Transverse colon (tissue), 4 donors: ENCODE measurements at regions not wholly inside any gene's neighbourhood (a gene's known extent, or its start where the extent isn't known, plus 50 kb on each side); places are given as distances from the start of the nearest gene placed in this dataset.

ENCODE experiments used
- DNase-seq: peaks from one replicate; pipeline ENCODE4 v3.0.0-alpha.2; 2019
- H3K27ac ChIP-seq, 4 donors: fragments of 200-600 bp; sonication (generic); 2 replicates each; pipeline ENCODE4 v1.5.1; 2016 to 2018; ENCODE audit warnings: inconsistent platforms in 4 of 4
- H3K27me3 ChIP-seq: fragments of 200-600 bp; sonication (generic); 2 replicates; pipeline ENCODE4 v1.5.1; 2017; ENCODE audit warnings: inconsistent platforms
- H3K36me3 ChIP-seq, 4 donors: fragments of 200-600 bp; sonication (generic); 2 replicates each; pipeline ENCODE4 v1.5.1; 2017 to 2019; ENCODE audit warnings: inconsistent platforms in 4 of 4
- H3K4me1 ChIP-seq, 4 donors: fragments of 200-600 bp; sonication (generic); 2 replicates each; pipeline ENCODE4 v1.5.1; 2017 to 2020; ENCODE audit warnings: inconsistent platforms in 4 of 4
- H3K4me3 ChIP-seq, 4 donors: fragments of 200-600 bp; sonication (generic); 1 replicate in 1 of 4; 2 replicates in 3 of 4; pipeline versions ENCODE4 v1.5.1 to v1.6.1; 2017 to 2019; ENCODE audit warnings: inconsistent platforms in 4 of 4
- H3K9me3 ChIP-seq, 2 donors: fragments of 200-600 bp; sonication (generic); 2 replicates each; pipeline ENCODE4 v1.5.1; 2017 to 2019; ENCODE audit warnings: inconsistent platforms in 2 of 2
- CTCF ChIP-seq, 5 experiments: fragments of 200-600 bp in 3 of 5; fragments of 450-650 bp in 2 of 5; sonication (generic) in 3 of 5; IDR thresholded peaks; 1 replicate in 2 of 5; 2 replicates in 3 of 5; pipeline ENCODE4 v1.5.1; 2016 to 2017; ENCODE audit warnings: antibody characterized with exemption in 5 of 5, inconsistent platforms in 3 of 5, mild to moderate bottlenecking in 2 of 5, moderate library complexity in 1 of 5
- EP300 ChIP-seq: sonication (generic); formaldehyde crosslinking; IDR thresholded peaks from one replicate; pipeline ENCODE4 v1.6.1; 2017; ENCODE audit warnings: antibody characterized with exemption, low read depth
- POLR2A ChIP-seq: fragments of 450-650 bp; IDR thresholded peaks from one replicate; pipeline ENCODE4 v1.6.1; 2016; ENCODE audit warnings: antibody characterized with exemption, mild to moderate bottlenecking, moderate library complexity
- POLR2AphosphoS5 ChIP-seq, 3 donors: sonication (generic); formaldehyde crosslinking; IDR thresholded peaks; one replicate each; pipeline ENCODE4 v1.6.1; 2016; ENCODE audit warnings: antibody characterized with exemption in 3 of 3
- WGBS, 2 donors: methylation state at CpG; one replicate each; pipeline ENCODE4 v1.1.5; 2018; ENCODE audit warnings: low coverage in 1 of 2; 5-methylcytosine and 5-hydroxymethylcytosine counted together
- in situ Hi-C, 4 donors: fragments of 200-750 bp; cut with MboI; loops; one replicate each; pipeline versions ENCODE4 v1.15.0 to v1.15.1; 2017; ENCODE audit warnings: low sequenced_read_pairs in 3 of 4, low pct_ligation_motif_present in 1 of 4, low pct_unique_long_range_greater_than_20kb in 1 of 4
- intact Hi-C: fragments of 100-400 bp; cut with DNase I; formaldehyde crosslinking; loops from one replicate; pipeline ENCODE4 v1.15.1; 2023; ENCODE audit warnings: low total_unique reads

GRCh38 chr17:69819316-69820087, 255.5 kb upstream of the KCNJ16 start:
- TF ChIP-seq EP300: no peak
- no peak for TF ChIP-seq POLR2A
- no peak for TF ChIP-seq CTCF (IDR thresholded peaks at IDR 0.05)
- no peak for TF ChIP-seq POLR2AphosphoS5 (IDR thresholded peaks at IDR 0.05)
- intact Hi-C loops: loop anchor here (10.0 kb wide), 1 partner anchor 255 kb away; no protein-coding TSS in a partner anchor
- no peaks in the 10 kb centered on the region for H3K9me3 ChIP-seq
- 69 to 74% methylated on average over 4 to 5 of the region's 5 CpGs for WGBS, 2 donors
- no peak overlapping the region for H3K4me3 ChIP-seq
- in situ Hi-C loops: no loop called here
- H3K27ac ChIP-seq: no peak overlapping the region
- H3K27me3 ChIP-seq: no peaks in the 10 kb centered on the region
- H3K4me1 ChIP-seq: no peaks in the 10 kb centered on the region
- no peaks in the 10 kb centered on the region for H3K36me3 ChIP-seq
- DNase-seq: no peak

- Histone ChIP-seq H3K27ac (no peak overlapping the region), H3K36me3 (no peaks in the 10 kb centered on the region), H3K4me1 (no peaks in the 10 kb centered on the region), H3K9me3 (no peaks in the 10 kb centered on the region), H3K4me3 (no peak overlapping the region), H3K27me3 (no peaks in the 10 kb centered on the region)
- in situ Hi-C loops (no loop called here), intact Hi-C loops (no loop called here)
- DNase-seq: no peak
- WGBS, 2 donors: 86% methylated on average over 6 of the region's 6 CpGs; no CpG with 5 or more reads in 1 of the 2 donors
- TF ChIP-seq EP300 (no peak), CTCF (IDR thresholded peaks at IDR 0.05) (no peak), POLR2AphosphoS5 (IDR thresholded peaks at IDR 0.05) (no peak)
These were observed 254.1 kb upstream of the KCNJ16 start for GRCh38 chr17:69820876-69821473.

- no peak for DNase-seq
- Histone ChIP-seq H3K4me1 (no peaks in the 10 kb centered on the region), H3K27me3 (no peaks in the 10 kb centered on the region), H3K4me3 (no peak overlapping the region), H3K27ac (no peak overlapping the region), H3K36me3 (no peaks in the 10 kb centered on the region), H3K9me3 (no peaks in the 10 kb centered on the region)
- WGBS, 2 donors: 86 to 98% methylated on average over 6 to 8 of the region's 8 CpGs
- intact Hi-C loops (no loop called here), in situ Hi-C loops (no loop called here)
- TF ChIP-seq POLR2A (no peak), CTCF (IDR thresholded peaks at IDR 0.05) (no peak), EP300 (no peak), POLR2AphosphoS5 (IDR thresholded peaks at IDR 0.05) (no peak)
These were observed 252.6 kb upstream of the KCNJ16 start for GRCh38 chr17:69822314-69822875.

- no peak for TF ChIP-seq EP300
- TF ChIP-seq POLR2A: no peak
- no peak for TF ChIP-seq POLR2AphosphoS5 (IDR thresholded peaks at IDR 0.05)
- TF ChIP-seq CTCF (IDR thresholded peaks at IDR 0.05): no peak
- H3K4me3 ChIP-seq: no peak overlapping the region
- intact Hi-C loops: no loop called here
- no peak for DNase-seq
- no peaks in the 10 kb centered on the region for H3K9me3 ChIP-seq
- H3K27ac ChIP-seq: no peak overlapping the region
- no peaks in the 10 kb centered on the region for H3K27me3 ChIP-seq
- H3K4me1 ChIP-seq: no peaks in the 10 kb centered on the region
- H3K36me3 ChIP-seq: no peaks in the 10 kb centered on the region
- 57 to 67% methylated on average over 6 of the region's 6 CpGs for WGBS, 2 donors
- in situ Hi-C loops: no loop called here
These were observed 246.9 kb upstream of the KCNJ16 start for GRCh38 chr17:69828087-69828486.
